HG03354 (cell line): ENCODE measurements at regions not wholly inside any gene's neighbourhood (a gene's known extent, or its start where the extent isn't known, plus 50 kb on each side); places are given as distances from the start of the nearest gene placed in this dataset.

ENCODE experiments used
- ATAC-seq: cut with Tn5 transposase; IDR thresholded peaks from one replicate; pipeline ENCODE4 v1.9.1; 2021; ENCODE audit warnings: mild to moderate bottlenecking; ENCODE audit not compliant: unreplicated experiment, poor library complexity, severe bottlenecking

DNA sequence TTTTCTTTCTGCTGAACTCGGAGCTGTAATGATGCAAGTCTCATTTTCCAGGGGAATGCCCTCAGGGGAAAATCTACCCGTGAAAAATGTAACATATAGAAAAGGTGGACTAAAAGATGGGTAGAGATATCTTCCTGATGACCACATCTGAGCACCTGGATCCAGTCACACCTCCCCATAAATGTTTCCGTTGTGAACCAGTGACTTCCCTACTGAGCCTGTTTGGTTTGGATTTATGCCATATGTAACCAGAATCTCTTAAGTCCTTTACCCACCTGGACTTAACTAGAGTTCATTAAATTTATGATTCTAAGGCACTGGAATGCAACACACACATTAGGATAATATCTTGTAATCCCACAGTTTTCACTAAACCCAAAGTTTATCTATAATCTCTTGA lies 171.1 kb downstream of the ZNF330 start:
- no peak for ATAC-seq

DNA sequence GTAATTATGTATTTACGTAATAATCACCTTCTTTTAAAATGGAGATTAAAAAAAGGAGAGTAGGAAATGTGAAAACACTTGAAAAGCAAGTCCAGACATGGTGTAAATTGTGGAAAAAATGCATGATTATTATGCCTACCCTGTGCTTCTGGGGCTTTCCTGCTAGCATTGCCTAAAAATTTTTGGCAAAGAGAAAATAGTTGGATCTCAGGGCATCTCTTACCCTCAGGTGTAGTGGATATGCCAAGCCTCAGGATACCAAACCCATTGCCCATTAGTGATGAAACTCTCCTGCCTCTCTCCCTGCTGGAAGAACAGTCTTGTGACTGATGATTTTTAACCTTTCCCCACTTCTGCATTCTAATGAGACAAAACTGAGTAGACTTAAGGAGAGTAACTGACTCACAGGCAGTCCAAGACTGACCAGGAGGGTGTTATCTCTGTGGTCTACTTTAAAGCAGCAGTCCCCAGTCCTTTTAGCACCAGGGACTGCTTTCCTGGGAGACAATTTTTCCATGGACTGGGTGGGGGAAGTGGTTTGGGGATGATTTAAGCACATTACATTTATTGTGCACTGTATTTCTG lies 174.6 kb downstream of the ZNF330 start:
- no peak for ATAC-seq

DNA sequence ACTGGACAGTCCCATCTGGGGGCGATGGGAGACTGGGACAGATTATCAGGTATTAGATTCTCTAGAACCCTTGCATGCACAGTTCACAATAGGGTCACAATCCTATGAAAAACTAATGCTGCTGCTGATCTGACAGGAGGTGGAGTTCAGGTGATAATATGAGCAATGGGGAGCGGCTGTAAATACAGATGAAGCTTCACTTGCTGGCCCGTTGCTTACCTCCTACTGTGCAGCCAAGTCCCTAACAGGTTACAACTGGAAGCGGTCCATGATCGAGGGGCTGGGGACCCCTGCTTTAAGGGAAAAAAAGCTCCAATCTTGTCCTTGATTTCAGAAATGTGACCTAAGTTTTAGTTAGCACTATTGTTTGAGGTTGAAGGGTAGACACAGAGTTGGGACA lies 175.2 kb downstream of the ZNF330 start:
- ATAC-seq: no peak

- ATAC-seq: no peak
Measured at GRCh38 chr4:141402712-141403111, 182.0 kb downstream of the ZNF330 start.

DNA sequence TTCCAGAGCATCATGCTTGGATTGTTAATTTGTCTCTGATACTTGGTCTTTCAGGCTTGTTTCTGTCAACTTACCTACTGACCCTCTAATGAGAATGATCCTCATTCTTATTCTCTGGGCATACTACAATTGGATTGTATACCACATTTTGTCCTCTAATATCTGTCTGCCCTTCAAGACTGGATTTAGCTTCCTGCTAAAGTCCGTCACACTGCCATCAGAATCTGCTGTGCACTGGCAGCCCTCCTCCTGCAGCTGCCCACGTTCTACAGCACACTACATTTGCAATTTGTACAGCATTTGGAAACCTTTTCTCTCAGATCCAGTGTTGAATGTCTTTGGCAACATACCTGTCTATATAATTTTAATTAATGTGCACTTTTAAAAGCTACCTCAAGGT lies 183.1 kb downstream of the ZNF330 start:
- no peak for ATAC-seq

DNA sequence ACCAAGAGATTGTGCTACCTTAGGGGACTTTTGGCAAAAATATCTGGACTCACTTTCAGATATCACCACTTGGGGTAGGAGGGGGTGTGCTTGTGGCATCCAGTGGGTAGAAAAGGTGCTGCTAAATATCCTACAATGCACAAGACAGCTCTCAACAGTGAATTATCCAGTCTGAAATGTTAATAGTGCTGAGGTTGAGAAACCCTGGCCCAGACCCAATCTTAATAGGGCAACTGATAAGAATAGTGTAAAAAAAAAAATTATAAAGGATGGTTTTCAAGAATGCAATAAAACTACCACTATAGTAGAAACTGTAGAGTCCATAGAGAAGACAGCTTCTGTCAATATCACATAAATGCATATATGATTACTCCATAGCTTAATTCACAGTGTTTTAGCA lies 185.5 kb downstream of the ZNF330 start:
- ATAC-seq: no peak

DNA sequence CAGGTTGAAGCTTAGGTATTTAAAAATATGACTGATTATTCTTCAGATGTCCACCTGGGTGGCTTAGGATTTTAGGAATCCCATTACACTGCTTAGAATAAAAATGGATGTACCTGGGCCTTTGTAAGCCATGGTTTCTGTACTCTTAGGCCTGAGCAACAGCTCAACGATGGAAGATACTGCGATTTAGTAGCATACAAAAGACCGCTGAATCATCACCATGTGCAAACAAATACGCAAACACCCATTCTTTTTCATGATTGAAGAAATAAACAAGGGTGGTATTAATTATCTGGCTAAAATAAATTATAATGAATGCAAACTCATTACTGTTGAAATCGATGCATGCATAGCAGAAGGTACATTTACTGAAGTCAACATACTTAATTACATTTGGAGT lies 188.9 kb downstream of the ZNF330 start:
- no peak for ATAC-seq

DNA sequence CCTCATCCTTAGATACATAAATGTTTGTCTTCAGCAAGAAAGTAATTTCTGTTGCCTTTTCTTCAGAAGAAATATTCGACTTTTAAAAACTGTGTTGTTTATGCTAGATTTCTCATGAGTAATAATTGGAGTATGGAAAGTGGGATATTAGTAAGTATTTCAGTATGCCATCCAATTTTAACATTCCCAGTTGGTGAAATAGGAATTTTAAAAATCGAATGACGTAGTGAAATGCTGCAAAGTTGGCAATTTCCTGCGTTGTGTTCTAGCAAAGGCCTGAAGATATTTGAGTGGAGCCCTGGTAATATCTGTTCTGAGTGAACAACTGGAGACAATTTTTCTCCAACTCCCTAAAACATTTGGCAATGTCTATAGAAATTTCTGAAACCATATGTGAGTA lies 190.1 kb downstream of the ZNF330 start:
- no peak for ATAC-seq

- ATAC-seq: no peak
Measured at GRCh38 chr4:141411936-141412335, 191.2 kb downstream of the ZNF330 start.

DNA sequence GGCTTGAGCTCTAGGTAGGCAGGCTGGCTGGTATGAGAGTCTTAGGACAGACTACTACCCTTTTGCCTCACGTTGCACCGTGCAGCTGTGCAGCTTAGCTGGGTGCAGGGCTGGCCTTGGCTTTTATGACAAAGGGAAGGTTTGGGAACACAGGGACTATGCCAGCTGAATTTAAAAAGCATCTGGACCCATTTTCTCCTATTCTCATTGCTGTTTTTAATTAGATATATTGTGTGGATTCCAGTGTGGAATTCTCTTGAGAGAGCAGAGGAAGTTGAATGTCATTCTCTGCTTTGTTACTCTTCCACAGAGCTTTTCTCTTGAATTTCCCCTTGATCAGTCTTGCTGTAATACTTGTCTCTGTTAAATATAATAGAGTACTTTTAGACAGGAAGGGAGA lies 192.7 kb downstream of the ZNF330 start:
- no peak for ATAC-seq

DNA sequence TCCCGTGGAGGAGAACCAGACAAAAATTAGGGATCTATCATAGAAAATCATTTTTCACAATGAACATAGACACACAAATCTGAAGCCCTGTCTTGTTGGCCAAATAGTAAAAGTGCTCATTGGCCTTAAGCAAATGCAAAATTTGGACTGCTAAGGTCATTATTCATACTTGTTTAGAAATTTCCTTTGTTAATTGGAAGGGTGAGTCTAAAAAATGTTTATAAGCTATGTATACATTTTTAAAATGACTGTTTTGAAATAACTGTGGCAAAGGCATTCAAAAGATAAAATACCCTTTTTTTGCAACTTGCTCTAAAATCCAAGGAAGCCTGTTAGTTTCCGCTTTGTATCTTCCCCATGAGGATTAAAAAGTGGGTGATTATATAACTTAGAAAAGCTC lies 195.0 kb downstream of the ZNF330 start:
- no peak for ATAC-seq

DNA sequence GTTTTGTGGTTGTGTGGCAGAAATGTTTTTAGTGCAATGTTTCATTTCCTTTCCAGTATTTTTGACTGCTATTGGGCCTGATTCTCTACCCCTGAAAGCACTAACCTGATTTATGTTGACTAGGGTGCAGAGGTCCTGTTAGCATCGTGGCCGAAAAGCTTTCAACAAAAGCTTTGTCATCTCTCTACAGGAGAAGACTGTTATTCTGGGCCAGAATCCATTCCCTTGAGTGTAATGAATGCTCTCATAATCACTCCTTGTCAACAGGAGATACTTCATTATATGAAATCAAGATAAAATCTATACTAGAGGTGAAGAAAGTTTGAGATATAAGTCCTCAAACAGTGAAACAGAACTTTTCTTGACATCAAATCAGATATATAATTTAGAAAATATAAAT lies 195.5 kb downstream of the ZNF330 start:
- ATAC-seq: no peak

- no peak for ATAC-seq
Measured at GRCh38 chr4:141416677-141417363, 196.1 kb downstream of the ZNF330 start.

GRCh38 chr4:141417387-141417786 lies 196.7 kb downstream of the ZNF330 start:
- no peak for ATAC-seq

- ATAC-seq: no peak
Measured at GRCh38 chr4:141425124-141425523, 204.4 kb downstream of the ZNF330 start.

- no peak for ATAC-seq
Measured at GRCh38 chr4:141427726-141428296, 207.1 kb downstream of the ZNF330 start.

- ATAC-seq: no peak
Measured at GRCh38 chr4:141429933-141430332, 206.4 kb upstream of the IL15 start.

GRCh38 chr4:141430686-141431085 lies 205.7 kb upstream of the IL15 start:
- no peak for ATAC-seq

- no peak for ATAC-seq
Measured at GRCh38 chr4:141432000-141432712, 204.2 kb upstream of the IL15 start.

- ATAC-seq: no peak
Measured at GRCh38 chr4:141435446-141436225, 200.7 kb upstream of the IL15 start.
